ENCODE measurements at regions not wholly inside any gene's neighbourhood (a gene's known extent, or its start where the extent isn't known, plus 50 kb on each side); places are given as distances from the start of the nearest gene placed in this dataset.

GRCh38 chr16:6019490-6019991 is 921.9 kb upstream of the EEF2KMT start:
- DNase-seq (ENCODE audit: low read depth) = no peak
- no peak overlapping the region for H3K4me3 ChIP-seq (ENCODE audit: low read depth, low read length)
- TF ChIP-seq CTCF (IDR thresholded peaks at IDR 0.05; ENCODE audit: low read depth, low read length) (no peak), MYC (IDR thresholded peaks at IDR 0.05; ENCODE audit: low read depth, low read length) (no peak)

GRCh38 chr16:6018848-6019489 is 921.4 kb upstream of the EEF2KMT start:
- TF ChIP-seq MAX (IDR thresholded peaks at IDR 0.05; ENCODE audit: low read depth, low read length) (no peak), MYC (IDR thresholded peaks at IDR 0.05; ENCODE audit: low read depth, low read length) (no peak), CTCF (IDR thresholded peaks at IDR 0.05; ENCODE audit: low read depth, low read length) (no peak), POLR2A (IDR thresholded peaks at IDR 0.05; ENCODE audit: extremely low read depth, insufficient read length) (no peak)
- H3K4me3 ChIP-seq (ENCODE audit: low read depth, low read length) = no peak overlapping the region
- no peak for DNase-seq (ENCODE audit: low read depth)

- no peak overlapping the region for H3K4me3 ChIP-seq (ENCODE audit: low read depth, low read length)
- peak; percentile 54 for DNase-seq (ENCODE audit: low read depth)
- TF ChIP-seq MYC (IDR thresholded peaks at IDR 0.05; ENCODE audit: low read depth, low read length) (no peak), MAX (IDR thresholded peaks at IDR 0.05; ENCODE audit: low read depth, low read length) (no peak), CTCF (IDR thresholded peaks at IDR 0.05; ENCODE audit: low read depth, low read length) (peak; percentile 47), POLR2A (IDR thresholded peaks at IDR 0.05; ENCODE audit: extremely low read depth, insufficient read length) (no peak)
Observed at GRCh38 chr16:6016530-6017184, 919.1 kb upstream of the EEF2KMT start.

- no peak overlapping the region for H3K4me3 ChIP-seq (ENCODE audit: low read depth, low read length)
- no peak for DNase-seq (ENCODE audit: low read depth)
- TF ChIP-seq MYC (IDR thresholded peaks at IDR 0.05; ENCODE audit: low read depth, low read length) (no peak), CTCF (IDR thresholded peaks at IDR 0.05; ENCODE audit: low read depth, low read length) (no peak), MAX (IDR thresholded peaks at IDR 0.05; ENCODE audit: low read depth, low read length) (no peak), POLR2A (IDR thresholded peaks at IDR 0.05; ENCODE audit: extremely low read depth, insufficient read length) (no peak)
Observed at GRCh38 chr16:6012716-6013115, 915.1 kb upstream of the EEF2KMT start.

- TF ChIP-seq CTCF (IDR thresholded peaks at IDR 0.05; ENCODE audit: low read depth, low read length) = no peak
- no peak for TF ChIP-seq MAX (IDR thresholded peaks at IDR 0.05; ENCODE audit: low read depth, low read length)
- TF ChIP-seq POLR2A (IDR thresholded peaks at IDR 0.05; ENCODE audit: extremely low read depth, insufficient read length) = no peak
- no peak for TF ChIP-seq MYC (IDR thresholded peaks at IDR 0.05; ENCODE audit: low read depth, low read length)
- DNase-seq (ENCODE audit: low read depth) = no peak
- no peak overlapping the region for H3K4me3 ChIP-seq (ENCODE audit: low read depth, low read length)
Observed at GRCh38 chr16:6009151-6009550, 911.6 kb upstream of the EEF2KMT start.
